ENCODE measurements at regions not wholly inside any gene's neighbourhood (a gene's known extent, or its start where the extent isn't known, plus 50 kb on each side); places are given as distances from the start of the nearest gene placed in this dataset.

GRCh38 chr4:32879913-32880312, 2159.7 kb downstream of the PCDH7 start:
- Histone ChIP-seq H2BK5ac (ENCODE audit: low read depth, low read length, poor library complexity, severe bottlenecking) (no peak overlapping the region), H2BK12ac (ENCODE audit: low read length in 2 of 2) (no peak overlapping the region)

GRCh38 chr4:32884198-32884597, 2164.0 kb downstream of the PCDH7 start:
- no peak overlapping the region for H3K4me3 ChIP-seq (ENCODE audit: insufficient read depth in 1 of 2, low read depth in 1 of 2, low read length in 2 of 2)
- 40% methylated on average over 2 of the region's 2 CpGs for WGBS

More at GRCh38 chr4:32879913-32880312, 2159.7 kb downstream of the PCDH7 start:
- Histone ChIP-seq H4K8ac (ENCODE audit: low read length) (no peak overlapping the region), H3K4me3 (ENCODE audit: insufficient read depth in 1 of 2, low read depth in 1 of 2, low read length in 2 of 2) (no peak overlapping the region), H3K27me3 (ENCODE audit: control insufficient read depth in 1 of 2, insufficient read depth in 1 of 2, low read length in 2 of 2) (no peaks in the 10 kb centered on the region), H3K18ac (ENCODE audit: low read depth in 1 of 2, low read length in 2 of 2) (no peak overlapping the region), H3K4ac (ENCODE audit: low read depth in 1 of 2, low read length in 2 of 2) (no peak overlapping the region), H3K27ac (ENCODE audit: low read length, poor library complexity, severe bottlenecking) (no peak overlapping the region), H3K14ac (ENCODE audit: low read length in 2 of 2) (no peak overlapping the region), H3K79me1 (replicated peaks; ENCODE audit: low read length, poor library complexity, severe bottlenecking) (no peaks in the 10 kb centered on the region), H4K91ac (ENCODE audit: low read length) (no peak overlapping the region), H2BK120ac (ENCODE audit: low read depth, low read length) (no peak overlapping the region), H3K23ac (ENCODE audit: low read length in 2 of 2) (no peak overlapping the region), H3K9me3 (ENCODE audit: control insufficient read depth, low read length) (no peaks in the 10 kb centered on the region), H3K4me1 (ENCODE audit: control insufficient read depth, insufficient read depth, low read depth, low read length) (no peaks in the 10 kb centered on the region), H2AFZ (ENCODE audit: low read depth, low read length) (no peak overlapping the region), H3K36me3 (ENCODE audit: control insufficient read depth in 1 of 2, insufficient read depth in 2 of 2, low read depth in 1 of 2, low read length in 2 of 2) (no peaks in the 10 kb centered on the region), H3K9ac (ENCODE audit: low read length) (no peak overlapping the region), H2BK15ac (ENCODE audit: low read depth, poor library complexity, severe bottlenecking) (no peak overlapping the region), H3K4me2 (ENCODE audit: low read length, poor library complexity, severe bottlenecking) (no peak overlapping the region), H2AK5ac (ENCODE audit: low read length, severe bottlenecking) (no peak overlapping the region)
- no peak for DNase-seq
- 100% methylated on average over 1 of the region's 1 CpG for WGBS

GRCh38 chr4:32890398-32890797, 2170.2 kb downstream of the PCDH7 start:
- Histone ChIP-seq H3K9ac (ENCODE audit: low read length) (no peak overlapping the region), H3K4ac (ENCODE audit: low read depth in 1 of 2, low read length in 2 of 2) (no peak overlapping the region), H2BK120ac (ENCODE audit: low read depth, low read length) (no peak overlapping the region), H4K91ac (ENCODE audit: low read length) (no peak overlapping the region), H3K36me3 (ENCODE audit: control insufficient read depth in 1 of 2, insufficient read depth in 2 of 2, low read depth in 1 of 2, low read length in 2 of 2) (no peaks in the 10 kb centered on the region), H3K14ac (ENCODE audit: low read length in 2 of 2) (no peak overlapping the region), H2AK5ac (ENCODE audit: low read length, severe bottlenecking) (no peak overlapping the region), H3K18ac (ENCODE audit: low read depth in 1 of 2, low read length in 2 of 2) (no peak overlapping the region), H3K23ac (ENCODE audit: low read length in 2 of 2) (no peak overlapping the region), H3K4me1 (ENCODE audit: control insufficient read depth, insufficient read depth, low read depth, low read length) (no peaks in the 10 kb centered on the region), H2AFZ (ENCODE audit: low read depth, low read length) (no peak overlapping the region), H3K9me3 (ENCODE audit: control insufficient read depth, low read length) (no peaks in the 10 kb centered on the region), H3K27me3 (ENCODE audit: control insufficient read depth in 1 of 2, insufficient read depth in 1 of 2, low read length in 2 of 2) (no peaks in the 10 kb centered on the region), H2BK5ac (ENCODE audit: low read depth, low read length, poor library complexity, severe bottlenecking) (no peak overlapping the region), H3K4me3 (ENCODE audit: insufficient read depth in 1 of 2, low read depth in 1 of 2, low read length in 2 of 2) (no peak overlapping the region), H2BK15ac (ENCODE audit: low read depth, poor library complexity, severe bottlenecking) (no peak overlapping the region), H4K8ac (ENCODE audit: low read length) (no peak overlapping the region), H3K79me1 (replicated peaks; ENCODE audit: low read length, poor library complexity, severe bottlenecking) (no peaks in the 10 kb centered on the region), H2BK12ac (ENCODE audit: low read length in 2 of 2) (no peak overlapping the region), H3K4me2 (ENCODE audit: low read length, poor library complexity, severe bottlenecking) (no peak overlapping the region), H3K27ac (ENCODE audit: low read length, poor library complexity, severe bottlenecking) (no peak overlapping the region)
- no peak for DNase-seq
- WGBS = 83% methylated on average over 3 of the region's 4 CpGs

More at GRCh38 chr4:32884198-32884597, 2164.0 kb downstream of the PCDH7 start:
- no peak overlapping the region for H2AFZ ChIP-seq (ENCODE audit: low read depth, low read length)
- no peak overlapping the region for H4K8ac ChIP-seq (ENCODE audit: low read length)
- no peaks in the 10 kb centered on the region for H3K79me1 ChIP-seq (replicated peaks; ENCODE audit: low read length, poor library complexity, severe bottlenecking)
- H3K23ac ChIP-seq (ENCODE audit: low read length in 2 of 2) = no peak overlapping the region
- no peak overlapping the region for H3K4ac ChIP-seq (ENCODE audit: low read depth in 1 of 2, low read length in 2 of 2)
- H2BK5ac ChIP-seq (ENCODE audit: low read depth, low read length, poor library complexity, severe bottlenecking) = no peak overlapping the region
- no peaks in the 10 kb centered on the region for H3K4me1 ChIP-seq (ENCODE audit: control insufficient read depth, insufficient read depth, low read depth, low read length)
- H3K4me2 ChIP-seq (ENCODE audit: low read length, poor library complexity, severe bottlenecking) = no peak overlapping the region
- H2AK5ac ChIP-seq (ENCODE audit: low read length, severe bottlenecking) = no peak overlapping the region
- DNase-seq = peak; percentile 2
- no peak overlapping the region for H2BK12ac ChIP-seq (ENCODE audit: low read length in 2 of 2)
- H4K91ac ChIP-seq (ENCODE audit: low read length) = no peak overlapping the region
- H3K18ac ChIP-seq (ENCODE audit: low read depth in 1 of 2, low read length in 2 of 2) = no peak overlapping the region
- no peak overlapping the region for H3K27ac ChIP-seq (ENCODE audit: low read length, poor library complexity, severe bottlenecking)
- no peaks in the 10 kb centered on the region for H3K9me3 ChIP-seq (ENCODE audit: control insufficient read depth, low read length)
- H3K9ac ChIP-seq (ENCODE audit: low read length) = no peak overlapping the region
- H3K14ac ChIP-seq (ENCODE audit: low read length in 2 of 2) = no peak overlapping the region
- no peaks in the 10 kb centered on the region for H3K27me3 ChIP-seq (ENCODE audit: control insufficient read depth in 1 of 2, insufficient read depth in 1 of 2, low read length in 2 of 2)
- no peak overlapping the region for H2BK120ac ChIP-seq (ENCODE audit: low read depth, low read length)
- no peaks in the 10 kb centered on the region for H3K36me3 ChIP-seq (ENCODE audit: control insufficient read depth in 1 of 2, insufficient read depth in 2 of 2, low read depth in 1 of 2, low read length in 2 of 2)
- no peak overlapping the region for H2BK15ac ChIP-seq (ENCODE audit: low read depth, poor library complexity, severe bottlenecking)

- no peak for DNase-seq
- Histone ChIP-seq H3K79me1 (replicated peaks; ENCODE audit: low read length, poor library complexity, severe bottlenecking) (no peaks in the 10 kb centered on the region), H3K4me1 (ENCODE audit: control insufficient read depth, insufficient read depth, low read depth, low read length) (no peaks in the 10 kb centered on the region), H2BK15ac (ENCODE audit: low read depth, poor library complexity, severe bottlenecking) (no peak overlapping the region), H4K91ac (ENCODE audit: low read length) (no peak overlapping the region), H2AK5ac (ENCODE audit: low read length, severe bottlenecking) (no peak overlapping the region), H3K27ac (ENCODE audit: low read length, poor library complexity, severe bottlenecking) (no peak overlapping the region), H3K36me3 (ENCODE audit: control insufficient read depth in 1 of 2, insufficient read depth in 2 of 2, low read depth in 1 of 2, low read length in 2 of 2) (no peaks in the 10 kb centered on the region), H3K27me3 (ENCODE audit: control insufficient read depth in 1 of 2, insufficient read depth in 1 of 2, low read length in 2 of 2) (no peaks in the 10 kb centered on the region), H2BK12ac (ENCODE audit: low read length in 2 of 2) (no peak overlapping the region), H2BK5ac (ENCODE audit: low read depth, low read length, poor library complexity, severe bottlenecking) (no peak overlapping the region), H3K9ac (ENCODE audit: low read length) (no peak overlapping the region), H3K14ac (ENCODE audit: low read length in 2 of 2) (no peak overlapping the region), H2AFZ (ENCODE audit: low read depth, low read length) (no peak overlapping the region), H3K23ac (ENCODE audit: low read length in 2 of 2) (no peak overlapping the region), H3K18ac (ENCODE audit: low read depth in 1 of 2, low read length in 2 of 2) (no peak overlapping the region), H3K9me3 (ENCODE audit: control insufficient read depth, low read length) (peaks cover 13% of the 10 kb centered on the region), H3K4me3 (ENCODE audit: insufficient read depth in 1 of 2, low read depth in 1 of 2, low read length in 2 of 2) (no peak overlapping the region), H4K8ac (ENCODE audit: low read length) (no peak overlapping the region), H3K4ac (ENCODE audit: low read depth in 1 of 2, low read length in 2 of 2) (no peak overlapping the region), H3K4me2 (ENCODE audit: low read length, poor library complexity, severe bottlenecking) (no peak overlapping the region), H2BK120ac (ENCODE audit: low read depth, low read length) (no peak overlapping the region)
- 75% methylated on average over 3 of the region's 3 CpGs for WGBS
Observed at GRCh38 chr4:32909053-32909452, 2188.9 kb downstream of the PCDH7 start.
